ENCODE measurements at regions not wholly inside any gene's neighbourhood (a gene's known extent, or its start where the extent isn't known, plus 50 kb on each side); places are given as distances from the start of the nearest gene placed in this dataset.

GRCh38 chrX:40358994-40359393 lies 221.8 kb upstream of the ATP6AP2 start:
- Mint-ChIP-seq H3K36me3 (ENCODE audit: insufficient read depth, unreplicated experiment) (no peaks in the 10 kb centered on the region), H3K4me1 (ENCODE audit: low read depth, unreplicated experiment) (no peaks in the 10 kb centered on the region), H3K27me3 (ENCODE audit: unreplicated experiment) (no peaks in the 10 kb centered on the region), H3K27ac (ENCODE audit: unreplicated experiment) (no peak overlapping the region), H3K4me3 (ENCODE audit: low read depth, unreplicated experiment) (no peak overlapping the region), H3K9me3 (ENCODE audit: low read depth, unreplicated experiment) (no peaks in the 10 kb centered on the region)
- BruUV-seq (replicated peaks): no TSS peak
- TF ChIP-seq, protein P1, sequence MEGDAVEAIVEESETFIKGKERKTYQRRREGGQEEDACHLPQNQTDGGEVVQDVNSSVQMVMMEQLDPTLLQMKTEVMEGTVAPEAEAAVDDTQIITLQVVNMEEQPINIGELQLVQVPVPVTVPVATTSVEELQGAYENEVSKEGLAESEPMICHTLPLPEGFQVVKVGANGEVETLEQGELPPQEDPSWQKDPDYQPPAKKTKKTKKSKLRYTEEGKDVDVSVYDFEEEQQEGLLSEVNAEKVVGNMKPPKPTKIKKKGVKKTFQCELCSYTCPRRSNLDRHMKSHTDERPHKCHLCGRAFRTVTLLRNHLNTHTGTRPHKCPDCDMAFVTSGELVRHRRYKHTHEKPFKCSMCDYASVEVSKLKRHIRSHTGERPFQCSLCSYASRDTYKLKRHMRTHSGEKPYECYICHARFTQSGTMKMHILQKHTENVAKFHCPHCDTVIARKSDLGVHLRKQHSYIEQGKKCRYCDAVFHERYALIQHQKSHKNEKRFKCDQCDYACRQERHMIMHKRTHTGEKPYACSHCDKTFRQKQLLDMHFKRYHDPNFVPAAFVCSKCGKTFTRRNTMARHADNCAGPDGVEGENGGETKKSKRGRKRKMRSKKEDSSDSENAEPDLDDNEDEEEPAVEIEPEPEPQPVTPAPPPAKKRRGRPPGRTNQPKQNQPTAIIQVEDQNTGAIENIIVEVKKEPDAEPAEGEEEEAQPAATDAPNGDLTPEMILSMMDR (IDR thresholded peaks at IDR 0.05; ENCODE audit: unreplicated experiment): no peak
- no peak for DNase-seq
- CTCF ChIA-PET: no interaction called here
- intact Hi-C loops (cut with micrococcal nuclease; ENCODE audit: unreplicated experiment): no loop called here

DNA sequence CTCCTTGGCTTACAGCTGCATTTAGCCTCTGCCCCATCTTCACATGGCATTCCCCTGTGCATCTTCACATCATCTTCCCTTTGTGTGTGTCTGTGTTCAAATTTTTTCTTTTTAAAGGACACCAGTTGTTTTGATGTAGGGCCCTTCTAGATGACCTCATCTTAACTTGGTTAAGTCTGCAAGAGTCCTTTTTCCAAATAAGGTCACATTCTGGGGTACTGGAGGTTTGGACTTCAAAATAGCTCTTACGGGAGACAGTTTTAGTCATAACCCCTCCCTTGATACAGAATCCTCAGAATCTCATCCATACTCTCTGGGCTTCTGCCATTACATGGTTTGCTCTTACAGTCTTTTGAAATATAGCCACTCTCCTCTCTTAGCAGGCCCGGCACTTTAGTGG lies 231.5 kb upstream of the ATP6AP2 start:
- H3K27ac Mint-ChIP-seq (ENCODE audit: unreplicated experiment): no peak overlapping the region
- DNase-seq: no peak
- CTCF ChIA-PET: no interaction called here
- intact Hi-C loops (cut with micrococcal nuclease; ENCODE audit: unreplicated experiment): no loop called here
- TF ChIP-seq, protein P1 (IDR thresholded peaks at IDR 0.05; ENCODE audit: unreplicated experiment): no peak
- peaks cover 3% of the 10 kb centered on the region for H3K9me3 Mint-ChIP-seq (ENCODE audit: low read depth, unreplicated experiment)
- no peaks in the 10 kb centered on the region for H3K36me3 Mint-ChIP-seq (ENCODE audit: insufficient read depth, unreplicated experiment)
- no TSS peak for BruUV-seq (replicated peaks)
- peaks cover 23% of the 10 kb centered on the region for H3K27me3 Mint-ChIP-seq (ENCODE audit: unreplicated experiment)
- no peaks in the 10 kb centered on the region for H3K4me1 Mint-ChIP-seq (ENCODE audit: low read depth, unreplicated experiment)
- no peak overlapping the region for H3K4me3 Mint-ChIP-seq (ENCODE audit: low read depth, unreplicated experiment)

GRCh38 chrX:40346379-40346778 lies 234.4 kb upstream of the ATP6AP2 start:
- CTCF ChIA-PET: no interaction called here
- no peaks in the 10 kb centered on the region for H3K36me3 Mint-ChIP-seq (ENCODE audit: insufficient read depth, unreplicated experiment)
- H3K4me3 Mint-ChIP-seq (ENCODE audit: low read depth, unreplicated experiment): no peak overlapping the region

GRCh38 chrX:40343319-40343718 lies 237.5 kb upstream of the ATP6AP2 start:
- intact Hi-C loops (cut with micrococcal nuclease; ENCODE audit: unreplicated experiment): no loop called here
- no TSS peak for BruUV-seq (replicated peaks)
- DNase-seq: no peak
- CTCF ChIA-PET: no interaction called here
- peaks cover 8% of the 10 kb centered on the region for H3K27me3 Mint-ChIP-seq (ENCODE audit: unreplicated experiment)
- TF ChIP-seq, protein P1 (IDR thresholded peaks at IDR 0.05; ENCODE audit: unreplicated experiment): no peak
- no peak overlapping the region for H3K27ac Mint-ChIP-seq (ENCODE audit: unreplicated experiment)
- H3K9me3 Mint-ChIP-seq (ENCODE audit: low read depth, unreplicated experiment): peaks cover 3% of the 10 kb centered on the region
- no peaks in the 10 kb centered on the region for H3K4me1 Mint-ChIP-seq (ENCODE audit: low read depth, unreplicated experiment)
- H3K36me3 Mint-ChIP-seq (ENCODE audit: insufficient read depth, unreplicated experiment): no peaks in the 10 kb centered on the region
- no peak overlapping the region for H3K4me3 Mint-ChIP-seq (ENCODE audit: low read depth, unreplicated experiment)

More at GRCh38 chrX:40346379-40346778, 234.4 kb upstream of the ATP6AP2 start:
- Mint-ChIP-seq H3K4me1 (ENCODE audit: low read depth, unreplicated experiment) (no peaks in the 10 kb centered on the region), H3K27me3 (ENCODE audit: unreplicated experiment) (peaks cover 23% of the 10 kb centered on the region), H3K27ac (ENCODE audit: unreplicated experiment) (no peak overlapping the region), H3K9me3 (ENCODE audit: low read depth, unreplicated experiment) (peaks cover 3% of the 10 kb centered on the region)
- TF ChIP-seq, protein P1 (IDR thresholded peaks at IDR 0.05; ENCODE audit: unreplicated experiment): no peak
- intact Hi-C loops (cut with micrococcal nuclease; ENCODE audit: unreplicated experiment): no loop called here
- no peak for DNase-seq
- no TSS peak for BruUV-seq (replicated peaks)
